ENCODE measurements at regions not wholly inside any gene's neighbourhood (a gene's known extent, or its start where the extent isn't known, plus 50 kb on each side); places are given as distances from the start of the nearest gene placed in this dataset.

DNA sequence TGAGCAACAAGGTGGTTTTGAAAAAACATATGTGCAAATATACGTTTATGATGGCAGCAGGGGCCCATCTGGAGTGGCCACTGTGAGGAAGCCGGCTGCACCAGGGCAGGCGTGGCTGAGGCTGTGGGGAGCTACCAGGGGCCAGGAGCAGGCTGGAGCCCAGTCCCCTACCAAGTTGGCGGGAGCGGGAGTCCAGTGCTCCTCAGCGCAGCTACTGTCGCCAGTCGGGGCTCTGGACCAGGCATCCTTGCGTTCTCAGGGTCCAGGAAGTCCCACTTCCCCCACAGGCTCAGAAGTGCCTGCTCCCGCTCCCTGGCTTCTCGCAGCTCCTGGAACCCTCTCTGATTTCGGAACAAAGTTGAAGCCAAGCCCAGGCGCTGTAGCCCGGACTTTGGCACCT, 1377.5 kb upstream of the FLRT2 start:
- DNase-seq: no peak

DNA sequence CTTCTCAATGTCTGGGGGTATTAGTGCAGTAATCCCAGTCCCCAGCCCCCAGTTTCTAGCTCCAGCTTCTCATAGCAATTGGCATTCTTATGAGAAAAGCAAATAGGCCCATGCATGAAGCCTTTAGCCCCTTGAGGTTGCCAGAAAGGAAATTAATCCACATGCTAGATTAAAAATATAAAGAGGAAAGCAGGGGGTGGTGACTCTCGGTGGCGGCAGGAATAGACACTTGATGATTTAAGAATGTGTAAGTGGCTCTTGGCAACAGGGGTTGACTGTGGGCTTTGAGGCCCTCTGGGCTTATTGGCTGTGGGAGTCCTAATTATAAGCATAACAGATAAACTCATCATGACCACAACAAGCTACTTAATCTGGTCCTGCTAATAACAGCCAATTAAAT, 1367.3 kb upstream of the FLRT2 start:
- DNase-seq: no peak

DNA sequence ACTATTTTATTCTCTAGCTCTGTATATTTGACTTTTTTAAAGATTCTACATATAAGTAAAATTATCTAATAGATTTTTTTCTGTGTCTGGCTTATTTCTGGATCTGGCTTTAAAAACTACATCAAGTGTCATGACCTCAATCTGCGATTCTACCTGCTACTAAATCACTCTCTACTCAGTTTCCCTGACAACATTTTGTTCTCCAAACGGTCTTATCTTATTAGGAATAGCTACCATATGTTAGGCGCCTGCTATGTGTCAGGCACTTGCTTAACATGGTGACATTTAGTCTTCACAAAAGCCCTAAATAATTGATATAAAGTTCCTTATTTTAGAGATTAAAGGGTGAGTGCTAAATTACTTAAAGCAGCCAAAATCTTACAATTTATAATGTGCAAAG, 1362.9 kb upstream of the FLRT2 start:
- DNase-seq: no peak

DNA sequence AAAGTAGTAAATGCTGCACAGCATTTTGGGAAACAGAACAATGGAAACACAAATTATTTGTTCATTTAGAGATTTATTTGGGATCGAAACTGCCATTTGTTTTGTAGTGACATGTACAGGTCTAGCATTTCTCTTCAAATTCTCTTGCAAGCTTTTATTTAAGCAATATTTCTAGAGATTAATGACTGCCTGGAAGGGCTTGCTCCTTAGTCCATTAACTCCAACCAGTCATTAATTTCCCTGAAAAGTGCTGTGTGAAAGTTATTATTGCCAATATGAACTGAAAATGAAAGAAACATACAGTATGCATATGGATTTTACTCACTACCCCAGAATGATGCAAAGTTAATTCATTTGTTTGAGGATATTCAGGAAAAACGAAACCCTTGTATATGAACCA, 1349.6 kb upstream of the FLRT2 start:
- no peak for DNase-seq

DNA sequence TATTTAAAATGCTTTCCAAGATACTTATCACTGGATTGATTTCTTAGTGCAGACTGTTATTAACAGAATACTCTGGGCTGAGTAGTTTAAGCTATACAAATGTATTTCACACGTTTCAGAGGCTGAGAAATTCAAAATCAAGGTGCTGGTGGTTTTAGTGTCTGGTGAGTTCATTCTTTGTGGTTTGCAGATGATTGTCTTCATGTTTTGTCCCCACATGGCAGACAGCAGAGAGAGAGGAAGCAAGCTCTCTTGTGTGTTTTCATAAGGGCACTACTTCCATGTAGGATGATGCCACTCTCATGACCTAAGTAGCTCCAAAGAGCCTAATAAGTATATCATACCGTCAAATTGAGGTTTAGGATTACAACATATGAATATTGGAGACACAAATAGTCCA, 1348.9 kb upstream of the FLRT2 start:
- DNase-seq: no peak

DNA sequence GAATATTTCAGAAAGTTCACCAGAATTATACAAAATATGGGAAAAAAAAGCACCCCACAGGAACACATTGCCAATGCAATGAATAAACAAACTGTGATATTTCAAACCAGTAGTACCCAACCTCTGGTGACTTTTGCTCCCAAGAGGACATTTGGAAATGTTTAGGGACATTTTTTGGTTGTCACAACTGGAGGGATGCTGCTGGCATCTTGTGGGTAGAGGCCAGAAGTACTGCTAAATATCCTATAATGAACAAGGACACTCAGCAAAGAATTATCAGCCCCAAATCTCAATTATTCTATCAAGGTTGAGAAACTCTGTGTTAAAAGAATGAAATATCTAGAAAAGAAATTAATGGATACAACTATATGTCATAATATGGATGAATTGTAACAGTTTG, 1334.4 kb upstream of the FLRT2 start:
- DNase-seq: no peak

DNA sequence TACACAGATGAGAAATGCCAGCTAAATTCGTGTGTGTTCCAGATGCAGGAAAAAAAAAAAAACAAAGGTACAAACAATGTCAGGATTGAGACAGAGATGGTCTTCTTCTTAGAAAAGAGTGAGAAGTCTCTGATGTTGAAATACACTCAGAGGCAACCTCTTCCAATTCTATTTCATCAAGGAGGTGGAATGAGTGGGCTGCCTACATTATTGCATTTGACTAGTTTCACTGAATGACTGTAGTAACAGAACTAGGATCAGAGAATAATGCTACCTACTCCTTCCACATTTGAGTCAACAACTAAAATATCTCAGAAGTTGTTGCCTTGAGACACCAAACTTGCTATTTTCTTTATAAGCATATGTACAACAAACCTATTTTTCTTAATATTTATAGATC, 1332.2 kb upstream of the FLRT2 start:
- DNase-seq: no peak

DNA sequence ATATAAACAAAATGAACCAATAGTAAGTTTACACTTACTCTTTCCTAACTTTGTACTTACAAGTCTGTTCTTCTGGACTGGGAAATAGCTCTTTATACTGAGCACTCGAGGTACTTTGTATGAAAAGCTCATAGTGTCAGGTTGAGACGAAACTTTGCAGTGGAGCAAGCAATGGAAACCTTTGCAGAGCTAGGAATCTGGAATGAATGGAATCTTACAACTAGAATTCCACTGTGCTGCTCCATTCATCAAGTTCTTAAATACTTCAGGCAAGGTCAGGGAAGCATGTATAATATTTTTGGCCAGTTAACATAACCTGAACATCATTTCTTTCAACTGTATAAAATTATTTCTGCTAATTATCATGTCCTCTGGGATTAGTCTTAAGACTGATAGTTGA, 1327.5 kb upstream of the FLRT2 start:
- no peak for DNase-seq

DNA sequence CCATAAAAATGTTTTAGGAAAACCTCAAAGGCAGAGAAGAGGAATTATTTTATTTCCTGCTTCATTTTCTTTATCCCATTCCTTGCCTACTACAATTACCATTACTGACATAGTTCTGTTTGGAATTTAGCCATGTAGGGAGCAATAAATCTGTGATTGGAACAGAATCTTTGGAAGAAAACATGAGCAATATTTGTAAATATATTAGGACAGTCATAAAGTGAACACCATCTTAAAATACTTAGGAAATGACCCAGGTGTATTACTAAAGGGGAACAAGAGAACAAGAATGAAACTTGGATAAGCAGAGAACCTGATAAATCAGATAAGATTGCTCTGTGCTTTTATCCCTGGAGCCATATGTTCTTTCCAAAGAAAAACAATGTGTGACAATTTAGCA, 1326.0 kb upstream of the FLRT2 start:
- DNase-seq: no peak

DNA sequence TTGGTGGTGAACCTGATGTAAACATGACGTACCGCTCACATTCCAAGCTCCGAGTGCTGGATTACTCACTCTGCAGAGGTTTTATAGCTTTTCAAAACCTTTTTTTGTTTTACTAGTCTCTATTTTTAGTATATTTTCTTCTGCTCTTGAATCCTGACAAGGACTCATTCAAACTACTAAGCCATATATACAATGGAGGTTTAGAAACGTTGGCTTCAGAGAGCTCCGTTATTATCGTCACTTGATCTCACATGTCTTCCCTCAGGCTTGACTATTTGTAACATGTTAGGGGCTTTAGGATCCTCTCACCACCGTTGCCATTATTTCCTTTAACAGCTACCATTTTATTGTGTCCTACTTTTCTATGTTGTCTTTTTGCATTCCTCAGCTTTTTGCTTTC, 1321.5 kb upstream of the FLRT2 start:
- DNase-seq: no peak

DNA sequence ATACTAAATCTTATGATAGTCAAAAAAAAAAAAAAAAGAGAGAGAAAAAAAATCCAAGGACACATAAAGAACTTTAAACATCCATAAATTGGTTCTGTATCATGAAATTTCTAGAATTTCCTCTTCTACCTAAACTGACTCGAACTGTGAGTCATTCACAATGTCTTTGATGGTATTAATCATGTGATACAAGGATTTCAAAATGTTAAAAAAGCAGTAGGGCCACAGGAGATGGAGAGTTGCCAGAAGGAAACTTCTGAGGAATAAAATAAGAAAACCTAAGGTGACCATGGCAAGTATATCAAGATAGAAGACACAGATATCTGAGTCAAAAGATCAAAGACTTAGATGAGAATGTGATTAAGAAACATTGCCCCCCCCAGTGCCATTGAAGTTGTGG, 1320.9 kb upstream of the FLRT2 start:
- no peak for DNase-seq

DNA sequence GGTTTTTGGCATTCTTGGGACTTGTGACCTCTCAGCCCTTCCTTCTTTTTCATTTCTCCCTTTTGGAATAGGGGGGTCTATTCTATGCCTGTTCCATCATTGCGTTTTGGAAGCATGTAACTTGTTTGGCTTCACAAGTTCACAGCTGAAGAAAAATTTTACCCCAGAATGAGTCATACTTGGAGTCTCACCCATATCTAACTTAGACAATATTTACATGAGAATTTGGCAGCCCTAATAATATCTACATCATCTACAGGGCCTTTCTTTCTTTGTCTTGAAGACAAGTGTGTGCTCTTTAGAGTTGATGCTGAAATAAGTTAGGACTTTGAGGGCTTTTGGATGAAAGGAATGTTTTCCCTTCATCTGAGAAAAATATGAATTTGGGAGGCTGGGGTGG, 1312.9 kb upstream of the FLRT2 start:
- no peak for DNase-seq

DNA sequence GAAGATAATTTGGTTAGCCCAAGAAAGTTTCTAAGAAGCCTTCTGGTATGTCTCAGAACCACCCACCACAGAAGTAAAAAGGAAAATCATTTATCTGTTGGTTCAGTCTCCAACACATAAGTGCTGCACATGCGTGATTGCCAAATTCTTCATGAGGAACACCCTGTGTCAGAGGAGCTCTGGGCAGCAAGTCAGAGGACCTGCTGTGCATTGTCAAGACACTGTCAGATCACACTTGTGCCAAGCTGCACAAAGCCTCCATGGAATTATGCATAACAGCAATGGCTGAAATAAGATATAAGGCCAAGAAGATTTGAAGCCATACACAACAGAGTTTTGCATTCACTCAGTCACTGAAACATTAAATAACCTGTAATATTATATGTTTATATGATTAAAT, 1304.7 kb upstream of the FLRT2 start:
- no peak for DNase-seq

DNA sequence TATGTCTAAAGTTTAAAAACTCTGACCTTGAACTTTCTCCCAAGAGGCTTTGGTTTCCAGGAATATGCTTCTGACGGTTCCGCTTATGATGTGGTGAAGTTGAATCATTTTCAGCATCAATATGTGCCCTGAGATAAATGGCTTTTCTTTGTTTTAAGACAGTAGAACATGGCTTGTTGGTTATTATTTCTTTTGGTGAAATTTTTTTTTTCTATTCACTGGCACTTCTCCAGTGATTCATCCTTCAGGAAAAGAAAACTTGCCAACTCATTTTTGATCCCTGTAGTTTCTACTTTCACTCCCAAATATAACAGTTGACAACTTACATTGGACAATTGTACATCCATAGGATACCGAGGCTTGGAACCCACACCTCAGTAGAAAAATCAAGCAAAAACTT, 1301.2 kb upstream of the FLRT2 start:
- no peak for DNase-seq

DNA sequence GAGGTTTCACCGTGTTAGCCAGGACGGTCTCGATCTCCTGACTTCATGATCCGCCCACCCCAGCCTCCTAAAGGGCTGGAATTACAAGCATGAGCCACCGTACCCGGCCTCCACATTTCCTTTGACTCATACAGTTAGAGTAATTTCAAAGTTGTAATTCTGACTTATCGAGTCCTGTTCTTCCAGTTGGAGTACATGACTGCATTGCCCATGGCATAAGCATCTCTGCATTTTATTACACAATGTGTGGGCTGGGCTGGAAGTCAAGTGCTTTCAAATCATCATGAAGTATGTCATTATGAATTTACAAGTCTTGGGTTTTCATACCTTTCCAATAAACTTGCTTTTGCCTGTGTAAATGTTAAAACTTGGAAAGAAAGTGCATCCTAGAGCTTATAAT, 1295.7 kb upstream of the FLRT2 start:
- DNase-seq: no peak

DNA sequence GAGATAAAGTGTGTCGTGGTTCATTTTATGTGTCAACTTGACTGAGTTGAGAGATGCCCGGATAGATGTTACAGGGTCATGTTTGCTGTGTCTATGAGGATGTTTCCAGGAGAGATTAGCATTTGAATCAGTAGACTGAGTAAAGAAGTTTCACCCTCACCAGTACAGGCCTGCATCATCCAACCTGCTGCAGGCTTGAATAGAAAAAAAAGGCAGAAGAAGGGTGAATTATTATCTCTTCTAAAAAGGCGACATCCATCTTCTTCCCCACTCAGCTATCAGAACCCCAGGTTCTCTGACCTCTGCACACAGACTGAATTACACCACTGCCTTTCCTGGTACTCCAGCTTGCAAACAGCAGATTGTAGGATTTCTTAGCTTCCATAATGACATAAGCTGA, 1293.7 kb upstream of the FLRT2 start:
- no peak for DNase-seq

DNA sequence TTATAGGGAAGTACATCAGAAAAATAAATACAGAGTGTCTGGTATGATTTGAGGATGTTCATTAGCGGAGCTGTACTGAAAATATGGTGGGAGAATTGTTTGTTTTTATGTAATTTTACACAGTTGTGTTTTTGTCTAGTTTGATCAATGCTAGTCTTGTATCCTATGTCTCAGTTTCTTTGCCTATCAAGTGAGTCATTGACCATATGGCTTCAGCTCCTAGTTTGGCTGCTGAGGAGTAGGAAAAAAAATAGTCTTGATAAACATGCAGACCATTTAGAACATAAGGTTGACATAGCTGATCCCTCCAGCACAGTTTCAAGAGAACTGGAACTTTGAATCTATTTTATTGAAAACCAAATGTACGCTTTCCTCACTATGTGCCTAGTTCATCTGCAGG, 1292.1 kb upstream of the FLRT2 start:
- DNase-seq: no peak

DNA sequence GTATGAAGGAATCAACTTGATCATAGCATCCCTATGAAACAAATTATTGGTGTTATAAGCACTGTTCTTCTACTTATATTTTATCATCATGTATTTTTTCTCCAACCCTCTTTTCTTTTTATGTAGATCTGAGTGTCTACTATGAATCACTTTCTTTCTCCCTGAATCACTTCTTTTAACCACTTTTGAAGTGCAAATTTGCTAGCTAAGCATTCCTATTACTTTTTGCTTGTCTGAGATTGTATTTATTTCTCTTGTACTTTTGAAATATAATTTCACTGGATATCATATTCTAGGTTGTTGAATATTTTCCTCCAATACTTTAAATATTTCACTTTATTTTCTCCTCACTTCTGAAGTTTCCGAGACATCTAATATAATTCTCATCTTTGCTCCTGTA, 1282.3 kb upstream of the FLRT2 start:
- no peak for DNase-seq

DNA sequence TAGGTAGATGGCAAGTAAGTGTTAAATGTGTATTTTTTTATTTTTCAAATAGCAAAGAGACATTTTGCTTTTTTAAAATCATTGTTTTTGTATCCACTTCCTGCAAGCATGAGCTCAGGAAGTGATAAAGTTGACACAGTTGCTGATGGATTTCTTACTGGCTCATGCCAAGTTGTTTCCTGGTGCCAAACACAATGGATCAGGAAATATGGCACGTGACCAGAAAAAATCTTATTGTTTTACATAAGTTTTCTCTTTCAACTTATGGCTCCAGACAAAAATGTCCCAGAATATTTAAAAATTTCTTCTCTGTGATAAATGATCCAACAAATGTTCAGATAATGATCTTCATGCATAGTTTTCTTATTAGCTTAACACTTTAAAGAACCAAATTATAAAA, 1279.1 kb upstream of the FLRT2 start:
- DNase-seq: no peak

DNA sequence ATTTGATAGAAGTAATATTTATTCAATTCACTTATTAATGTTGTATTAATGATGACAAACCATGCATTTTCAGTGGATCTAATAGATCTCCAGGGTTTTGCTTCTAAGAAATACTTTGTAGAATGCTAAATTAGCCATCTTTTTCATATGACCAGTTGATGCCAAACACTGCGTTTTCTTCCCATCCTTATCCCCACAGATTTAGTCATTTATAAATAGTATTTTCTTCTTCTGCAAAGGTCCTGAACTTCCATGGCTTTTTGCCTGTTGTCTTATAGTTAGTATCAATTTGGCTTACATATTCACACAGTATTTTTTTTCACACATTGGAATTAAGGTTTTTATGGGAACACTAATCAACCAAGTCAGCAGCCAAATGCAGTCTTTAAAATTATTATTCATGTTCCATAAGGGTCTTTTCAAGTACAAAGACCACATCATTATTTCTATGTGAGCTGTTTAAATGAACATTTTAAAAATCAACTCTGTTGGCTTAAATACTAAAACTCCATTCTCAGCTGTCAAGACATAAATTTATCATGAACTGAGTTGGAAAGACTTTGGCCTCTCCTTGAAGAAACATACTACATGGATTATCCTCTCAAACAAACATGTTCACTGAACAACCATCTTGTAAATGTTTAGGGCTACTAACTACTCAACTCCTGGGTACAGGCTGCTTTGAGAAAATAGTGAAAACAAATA, 1278.4 kb upstream of the FLRT2 start:
- no peak for DNase-seq

DNA sequence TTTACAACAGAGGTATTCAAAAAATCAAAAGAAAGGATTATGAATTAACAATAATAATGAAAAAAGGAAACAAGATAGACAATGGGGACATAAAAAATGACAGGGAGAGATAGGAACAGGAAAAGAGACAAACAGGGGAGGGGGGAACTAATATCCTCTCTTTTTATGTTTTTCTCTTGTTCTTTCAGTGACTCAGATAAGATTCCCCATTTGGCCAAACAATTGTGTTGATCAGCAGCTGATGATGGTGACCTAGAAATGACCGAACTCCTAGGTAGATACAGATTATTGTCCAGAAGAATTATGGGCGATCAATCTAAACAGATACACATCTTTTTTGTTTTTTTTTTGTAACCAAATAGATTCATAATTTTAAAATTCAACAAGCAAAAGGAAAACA, 1277.2 kb upstream of the FLRT2 start:
- no peak for DNase-seq

DNA sequence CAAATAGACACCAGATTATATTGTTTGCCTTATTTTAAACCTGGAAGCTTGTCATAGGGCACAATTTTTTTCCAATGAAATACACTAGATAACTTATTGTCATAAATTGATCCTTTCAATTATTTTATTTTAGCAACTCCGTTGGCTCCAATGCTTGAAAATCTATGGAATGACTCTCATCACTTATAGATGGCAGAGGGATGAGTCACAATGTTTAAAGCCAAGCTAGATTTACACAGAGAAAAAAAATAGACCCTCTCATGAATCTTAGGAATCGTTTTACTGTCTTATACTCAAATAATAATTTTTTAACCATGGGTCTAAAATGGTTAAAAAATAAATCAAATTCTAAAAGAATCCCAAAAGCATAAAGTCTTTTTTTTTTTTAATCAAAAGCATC, 1276.6 kb upstream of the FLRT2 start:
- no peak for DNase-seq

DNA sequence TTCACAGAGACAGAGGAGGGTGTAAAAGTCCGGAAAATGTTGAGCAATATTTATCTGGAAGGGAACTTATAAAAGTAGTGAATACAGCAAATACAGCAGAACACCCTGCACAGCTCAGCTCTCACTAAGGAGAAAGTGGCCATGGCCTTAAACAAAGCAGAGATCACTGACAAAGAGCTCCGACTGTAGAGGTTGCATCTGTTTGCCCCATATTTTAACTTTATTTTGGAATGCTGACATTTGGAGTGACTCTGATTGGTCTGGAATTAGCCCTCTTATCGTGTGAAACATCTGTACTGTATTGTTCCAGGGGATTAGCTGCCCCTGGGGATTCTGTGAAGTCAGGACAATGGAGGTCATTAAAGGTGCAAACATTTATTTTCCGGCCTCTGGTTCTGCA, 1275.7 kb upstream of the FLRT2 start:
- peak; percentile 73 for DNase-seq

DNA sequence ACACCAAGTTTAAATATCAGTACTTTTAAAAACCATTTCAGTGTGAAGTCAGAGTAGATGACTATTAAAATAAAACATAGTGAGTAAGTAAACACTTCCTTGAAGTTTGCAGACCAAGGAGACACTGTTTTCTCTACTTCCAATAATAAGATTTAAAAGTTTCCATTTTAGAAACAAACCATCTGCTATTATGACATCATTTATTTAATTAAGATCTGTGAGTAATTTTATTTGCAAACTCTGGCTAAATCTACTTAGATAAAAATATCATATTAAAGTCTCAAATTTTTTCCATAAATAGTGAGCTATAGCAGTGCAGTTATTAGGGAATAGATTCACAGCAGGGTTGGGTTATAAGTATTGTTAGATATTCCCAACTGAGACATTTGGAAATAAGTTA, 1267.0 kb upstream of the FLRT2 start:
- DNase-seq: no peak

DNA sequence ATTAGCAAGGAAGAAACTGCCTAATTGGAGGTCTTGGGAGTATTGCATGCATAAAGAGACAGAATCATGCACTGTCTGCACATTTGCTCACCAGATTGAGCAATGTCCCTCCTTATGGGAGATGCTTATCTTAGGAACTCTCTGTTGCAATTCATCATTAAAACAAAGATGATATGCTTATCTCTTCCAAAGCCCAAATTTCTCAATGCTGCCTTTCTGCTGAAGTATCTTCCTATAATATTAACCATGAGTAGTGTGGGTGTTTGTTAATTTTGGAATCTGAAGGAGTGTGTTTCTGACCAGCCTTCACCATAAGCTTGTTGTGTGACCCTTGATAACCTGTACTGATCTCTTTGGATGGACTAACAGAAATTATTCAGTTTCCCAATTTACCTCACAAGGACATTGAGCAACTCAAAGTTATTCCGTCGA, 1257.6 kb upstream of the FLRT2 start:
- DNase-seq: no peak

DNA sequence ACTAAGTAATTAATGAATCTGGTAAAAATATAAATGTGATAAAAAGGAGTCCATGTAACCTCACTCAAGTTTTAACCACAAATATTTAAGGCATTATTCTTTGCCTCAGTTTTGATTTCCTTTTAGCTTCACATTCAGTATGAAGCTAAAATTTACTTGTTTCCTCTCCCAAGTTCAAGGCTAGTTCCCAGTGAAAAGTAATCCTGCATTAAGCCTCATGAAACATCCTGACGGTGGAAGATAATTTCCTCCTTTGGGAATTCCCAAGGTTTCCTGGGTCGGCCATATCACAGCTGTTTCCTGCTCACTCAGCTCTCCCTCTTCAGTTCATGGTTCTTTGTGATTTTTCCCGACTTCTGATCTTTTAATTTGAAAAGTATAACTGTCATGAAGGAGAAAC, 1256.8 kb upstream of the FLRT2 start:
- no peak for DNase-seq

Measured in NCI-H146 (cell line).